Prostate gland (tissue), 2 donors: ENCODE measurements at regions not wholly inside any gene's neighbourhood (a gene's known extent, or its start where the extent isn't known, plus 50 kb on each side); places are given as distances from the start of the nearest gene placed in this dataset.

Experiments
- DNase-seq: peaks from one replicate; pipeline ENCODE4 v3.0.0-alpha.2; 2019; ENCODE audit warnings: low spot score
- H3K27ac ChIP-seq, 2 donors: fragments of 200-600 bp; sonication (generic); 2 replicates each; pipeline ENCODE4 v1.5.1; 2017 to 2019
- H3K27me3 ChIP-seq: fragments of 200-600 bp; sonication (generic); replicated peaks from 2 replicates; pipeline ENCODE4 v1.5.1; 2019; ENCODE audit not compliant: insufficient read depth
- H3K36me3 ChIP-seq, 2 donors: fragments of 200-600 bp; sonication (generic); 1 replicate in 1 of 2; 2 replicates in 1 of 2; pipeline versions ENCODE4 v1.5.1 to v1.8.1; 2017 to 2019
- H3K4me1 ChIP-seq: fragments of 200-600 bp; sonication (generic); replicated peaks from 2 replicates; pipeline ENCODE4 v1.5.1; 2019
- H3K4me3 ChIP-seq, 2 donors: fragments of 200-600 bp; sonication (generic); 2 replicates each; pipeline ENCODE4 v1.5.1; 2017 to 2019
- H3K9me3 ChIP-seq: fragments of 200-600 bp; sonication (generic); 2 replicates; pipeline ENCODE4 v1.5.1; 2017
- POLR2A ChIP-seq: fragments of 450-650 bp; IDR thresholded peaks from one replicate; pipeline ENCODE4 v1.6.1; 2016; ENCODE audit warnings: antibody characterized with exemption, mild to moderate bottlenecking
- POLR2AphosphoS5 ChIP-seq: sonication (generic); formaldehyde crosslinking; IDR thresholded peaks from one replicate; pipeline ENCODE4 v1.6.1; 2017; ENCODE audit warnings: antibody characterized with exemption
- WGBS: methylation state at CpG from one replicate; pipeline ENCODE4 v1.1.5; 2018; 5-methylcytosine and 5-hydroxymethylcytosine counted together
- intact Hi-C: fragments of 100-400 bp; cut with DNase I; formaldehyde crosslinking; loops from one replicate; pipeline ENCODE4 v1.14.2; 2022
- TF ChIP-seq, protein P1 (sequence below), 4 experiments: fragments of 200-600 bp in 2 of 4; fragments of 450-650 bp in 2 of 4; sonication (generic) in 2 of 4; IDR thresholded peaks; 1 replicate in 3 of 4; 2 replicates in 1 of 4; pipeline ENCODE4 v1.5.1; 2016 to 2019; ENCODE audit warnings: antibody characterized with exemption in 4 of 4, mild to moderate bottlenecking in 2 of 4, moderate library complexity in 2 of 4

DNA sequence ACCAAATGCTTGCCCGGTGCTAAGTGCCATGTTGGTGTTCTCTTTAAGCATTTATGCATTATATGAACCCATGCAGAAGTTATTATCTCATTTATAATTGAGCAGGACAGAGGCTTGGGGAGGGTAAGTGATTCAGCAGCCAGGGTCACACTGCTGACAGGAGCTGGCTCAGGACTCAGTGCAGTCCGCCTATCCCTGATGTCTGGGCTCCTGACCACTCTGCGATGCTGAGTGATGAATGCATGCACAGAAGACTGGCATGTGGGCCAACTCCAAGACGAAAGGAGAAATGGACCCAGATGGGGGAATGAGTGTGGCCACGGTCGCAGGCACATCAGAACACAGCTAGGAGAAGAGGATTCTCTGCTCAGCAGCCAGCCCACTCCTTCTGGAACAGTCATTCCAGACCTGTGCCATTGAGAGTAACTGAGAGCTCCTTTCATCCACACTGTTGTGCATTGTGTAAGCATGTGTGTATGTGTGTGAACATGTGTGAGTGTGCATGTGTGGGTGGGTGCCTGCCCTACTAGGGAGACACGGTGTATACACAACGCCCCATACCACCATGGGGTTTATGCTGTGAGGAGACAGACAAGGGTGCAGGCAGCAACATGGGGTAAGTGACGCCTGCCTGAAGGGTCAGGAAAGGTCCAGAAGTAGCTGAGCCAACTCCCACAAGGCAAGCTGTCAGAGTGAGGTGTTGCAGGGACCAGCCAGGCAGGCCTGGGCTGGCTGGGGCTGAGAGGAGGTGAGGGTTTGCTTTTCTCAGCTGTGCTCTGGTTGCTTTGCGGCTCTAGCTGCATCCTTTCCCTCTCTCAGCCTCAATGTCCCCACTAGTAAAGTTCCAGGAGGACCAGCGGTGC is 97.8 kb upstream of the PMEPA1 start:
- TF ChIP-seq POLR2A = no peak
- no peak for TF ChIP-seq POLR2AphosphoS5
- TF ChIP-seq, protein P1, sequence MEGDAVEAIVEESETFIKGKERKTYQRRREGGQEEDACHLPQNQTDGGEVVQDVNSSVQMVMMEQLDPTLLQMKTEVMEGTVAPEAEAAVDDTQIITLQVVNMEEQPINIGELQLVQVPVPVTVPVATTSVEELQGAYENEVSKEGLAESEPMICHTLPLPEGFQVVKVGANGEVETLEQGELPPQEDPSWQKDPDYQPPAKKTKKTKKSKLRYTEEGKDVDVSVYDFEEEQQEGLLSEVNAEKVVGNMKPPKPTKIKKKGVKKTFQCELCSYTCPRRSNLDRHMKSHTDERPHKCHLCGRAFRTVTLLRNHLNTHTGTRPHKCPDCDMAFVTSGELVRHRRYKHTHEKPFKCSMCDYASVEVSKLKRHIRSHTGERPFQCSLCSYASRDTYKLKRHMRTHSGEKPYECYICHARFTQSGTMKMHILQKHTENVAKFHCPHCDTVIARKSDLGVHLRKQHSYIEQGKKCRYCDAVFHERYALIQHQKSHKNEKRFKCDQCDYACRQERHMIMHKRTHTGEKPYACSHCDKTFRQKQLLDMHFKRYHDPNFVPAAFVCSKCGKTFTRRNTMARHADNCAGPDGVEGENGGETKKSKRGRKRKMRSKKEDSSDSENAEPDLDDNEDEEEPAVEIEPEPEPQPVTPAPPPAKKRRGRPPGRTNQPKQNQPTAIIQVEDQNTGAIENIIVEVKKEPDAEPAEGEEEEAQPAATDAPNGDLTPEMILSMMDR (IDR thresholded peaks at IDR 0.05) = no peak
- intact Hi-C loops = no loop called here
- Histone ChIP-seq H3K9me3 (no peaks in the 10 kb centered on the region), H3K4me3 (no peak overlapping the region), H3K36me3 (no peaks in the 10 kb centered on the region), H3K4me1 (peaks cover 2% of the 10 kb centered on the region), H3K27me3 (no peaks in the 10 kb centered on the region), H3K27ac (no peak overlapping the region)
- no peak for DNase-seq
- WGBS = 91% methylated on average over 11 of the region's 11 CpGs

DNA sequence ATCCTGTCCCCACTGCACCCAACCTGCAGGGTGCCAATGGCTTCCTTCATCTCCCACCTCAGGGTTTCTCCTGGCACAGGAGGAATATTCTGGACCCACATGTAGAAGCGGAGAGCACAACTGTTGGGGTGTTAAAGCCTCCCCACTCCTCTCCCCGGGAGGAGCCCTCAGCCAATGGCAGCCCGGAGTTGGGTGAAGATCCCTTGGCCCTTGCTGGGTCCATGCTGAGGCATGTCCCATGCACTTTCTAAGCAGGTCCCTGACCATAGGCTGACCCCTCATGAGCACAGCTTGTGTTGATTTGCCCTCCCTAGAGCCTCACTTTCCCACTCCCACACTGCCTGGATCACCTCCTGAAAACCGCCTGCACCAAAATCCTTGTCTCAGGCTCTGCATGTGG is 97.2 kb upstream of the PMEPA1 start:
- DNase-seq = no peak
- no peak for TF ChIP-seq POLR2AphosphoS5
- TF ChIP-seq, protein P1 (IDR thresholded peaks at IDR 0.05) = no peak
- no peak for TF ChIP-seq POLR2A
- no peaks in the 10 kb centered on the region for H3K27me3 ChIP-seq
- peaks cover 2% of the 10 kb centered on the region for H3K4me1 ChIP-seq
- 98% methylated on average over 3 of the region's 4 CpGs for WGBS
- no peak overlapping the region for H3K27ac ChIP-seq
- H3K36me3 ChIP-seq = no peaks in the 10 kb centered on the region
- intact Hi-C loops = no loop called here
- no peaks in the 10 kb centered on the region for H3K9me3 ChIP-seq
- no peak overlapping the region for H3K4me3 ChIP-seq

DNA sequence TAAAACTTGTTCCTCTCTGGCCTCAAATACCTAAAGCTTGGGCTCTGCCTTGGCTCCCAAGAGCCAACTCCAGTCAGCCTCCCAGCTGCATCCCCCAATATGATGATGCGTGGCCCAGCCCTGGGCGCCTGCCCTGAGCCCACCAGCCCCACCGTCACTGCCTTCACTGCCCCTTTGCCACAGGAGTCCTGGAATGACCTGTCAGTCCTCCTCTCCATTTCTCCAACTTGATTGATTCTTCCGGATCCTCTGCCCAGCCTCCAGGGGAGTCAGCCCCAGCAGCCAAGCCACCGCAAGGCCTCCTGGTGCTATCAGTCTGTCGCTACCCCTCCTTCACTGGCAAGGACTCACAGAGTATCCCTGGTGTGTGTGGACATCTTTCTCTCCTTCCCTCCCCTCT is 96.7 kb upstream of the PMEPA1 start:
- WGBS = 96% methylated on average over 6 of the region's 6 CpGs
- no peak overlapping the region for H3K27ac ChIP-seq
- H3K4me3 ChIP-seq = no peak overlapping the region
- no peaks in the 10 kb centered on the region for H3K9me3 ChIP-seq
- no peaks in the 10 kb centered on the region for H3K36me3 ChIP-seq
- intact Hi-C loops = no loop called here
- TF ChIP-seq POLR2AphosphoS5 (no peak), POLR2A (no peak)
- TF ChIP-seq, protein P1 (IDR thresholded peaks at IDR 0.05) = no peak
- no peak for DNase-seq
- no peaks in the 10 kb centered on the region for H3K4me1 ChIP-seq
- H3K27me3 ChIP-seq = no peaks in the 10 kb centered on the region

DNA sequence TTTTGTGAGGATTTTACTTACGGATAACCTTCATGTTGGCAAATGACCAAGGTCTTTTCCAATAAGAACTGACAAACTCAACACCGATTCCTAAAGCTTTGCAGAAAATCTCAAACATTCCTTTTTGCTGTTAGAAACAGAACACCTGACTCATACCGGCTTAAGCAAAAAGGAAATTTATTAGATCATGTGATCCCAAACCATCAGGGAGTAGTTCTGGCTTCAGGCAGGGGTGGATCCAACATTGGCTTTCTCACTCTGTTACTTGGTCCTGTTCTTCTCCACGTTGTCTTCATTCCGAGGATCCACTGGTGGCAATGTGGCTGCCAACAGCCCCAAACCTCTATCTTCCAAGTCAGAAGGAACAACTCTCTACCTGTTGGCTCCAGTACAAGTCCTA is 95.9 kb upstream of the PMEPA1 start:
- Histone ChIP-seq H3K27ac (no peak overlapping the region), H3K4me1 (no peaks in the 10 kb centered on the region), H3K36me3 (no peaks in the 10 kb centered on the region), H3K27me3 (no peaks in the 10 kb centered on the region), H3K9me3 (no peaks in the 10 kb centered on the region), H3K4me3 (no peak overlapping the region)
- intact Hi-C loops = no loop called here
- no peak for DNase-seq
- WGBS = 66% methylated on average over 5 of the region's 5 CpGs
- TF ChIP-seq POLR2AphosphoS5 = no peak
- TF ChIP-seq POLR2A = no peak
- TF ChIP-seq, protein P1 (IDR thresholded peaks at IDR 0.05) = no peak
